HG03520 (cell line): ENCODE measurements at regions not wholly inside any gene's neighbourhood (a gene's known extent, or its start where the extent isn't known, plus 50 kb on each side); places are given as distances from the start of the nearest gene placed in this dataset.
"Not testable (repeated sequence)": the region's sequence is repeated elsewhere in the genome, so short reads cannot be mapped to it uniquely, and the experiment has no call there.

Experiments used
- ATAC-seq: cut with Tn5 transposase; IDR thresholded peaks from one replicate; pipeline ENCODE4 v1.9.1; 2021; ENCODE audit warnings: mild to moderate bottlenecking, moderate library complexity; ENCODE audit not compliant: unreplicated experiment

GRCh38 chr20:56689318-56689717, 60.2 kb downstream of the TFAP2C start:
- ATAC-seq, result no peak

DNA sequence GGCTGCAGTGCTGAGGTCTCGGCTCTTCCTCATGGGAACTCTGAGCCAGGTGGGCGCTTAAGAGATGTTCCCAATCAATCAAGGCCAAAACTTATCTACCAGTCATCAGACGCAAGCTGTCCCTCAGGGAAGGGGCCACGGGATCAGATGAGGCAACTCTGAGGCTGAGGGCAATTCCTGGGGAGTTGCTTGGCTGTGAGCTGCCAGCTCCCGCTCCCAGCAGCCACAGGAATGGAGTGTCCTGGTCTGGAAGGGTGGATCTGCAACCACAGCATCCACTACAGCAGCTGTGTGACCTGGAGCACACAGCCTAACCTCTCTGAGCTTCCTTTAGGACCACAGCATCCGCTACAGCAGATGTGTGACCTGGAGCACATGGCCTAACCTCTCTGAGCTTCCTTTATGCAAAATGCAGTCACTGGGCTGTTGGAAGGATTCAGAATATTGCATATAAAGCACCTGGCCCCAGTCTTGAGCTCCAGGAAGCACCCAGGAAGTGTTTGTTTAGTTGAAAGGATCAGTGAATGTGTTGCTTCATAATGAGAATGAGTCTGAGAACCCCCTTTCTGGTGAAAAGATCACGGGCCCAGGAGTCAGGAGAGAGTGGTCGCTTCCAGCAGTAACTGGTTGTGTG, 60.9 kb downstream of the TFAP2C start:
- ATAC-seq, result no peak

DNA sequence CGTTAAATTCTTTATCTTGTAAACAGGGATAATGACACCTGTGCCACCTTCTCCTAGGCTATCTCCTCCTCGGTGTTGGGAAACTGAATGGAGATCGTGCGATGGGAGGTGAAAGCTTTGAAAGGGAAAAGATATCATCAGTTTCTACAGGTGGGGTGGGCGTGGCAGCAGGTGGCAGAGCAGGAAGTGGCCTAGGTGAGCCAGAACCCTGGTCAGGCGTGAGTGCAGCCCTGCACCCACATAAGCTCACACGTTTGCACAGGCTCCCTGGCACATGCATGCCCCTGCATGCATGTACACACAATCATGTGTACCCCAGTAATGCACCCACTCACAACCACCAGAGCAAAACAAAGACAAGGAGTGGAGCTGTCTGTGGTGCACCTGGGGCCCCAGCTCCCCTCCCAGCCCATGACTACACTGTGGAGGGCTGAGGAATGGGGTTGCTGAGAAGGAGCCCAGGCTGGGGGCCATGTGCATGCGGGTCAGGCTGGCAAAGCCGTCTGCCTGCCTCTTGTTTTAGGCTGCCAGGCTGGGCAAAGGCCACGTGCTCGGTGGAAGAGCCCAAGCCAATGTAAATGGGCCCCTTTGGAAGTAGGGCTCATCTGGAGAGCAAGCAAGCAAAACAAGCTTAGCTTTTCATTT, 61.5 kb downstream of the TFAP2C start:
- no peak for ATAC-seq

DNA sequence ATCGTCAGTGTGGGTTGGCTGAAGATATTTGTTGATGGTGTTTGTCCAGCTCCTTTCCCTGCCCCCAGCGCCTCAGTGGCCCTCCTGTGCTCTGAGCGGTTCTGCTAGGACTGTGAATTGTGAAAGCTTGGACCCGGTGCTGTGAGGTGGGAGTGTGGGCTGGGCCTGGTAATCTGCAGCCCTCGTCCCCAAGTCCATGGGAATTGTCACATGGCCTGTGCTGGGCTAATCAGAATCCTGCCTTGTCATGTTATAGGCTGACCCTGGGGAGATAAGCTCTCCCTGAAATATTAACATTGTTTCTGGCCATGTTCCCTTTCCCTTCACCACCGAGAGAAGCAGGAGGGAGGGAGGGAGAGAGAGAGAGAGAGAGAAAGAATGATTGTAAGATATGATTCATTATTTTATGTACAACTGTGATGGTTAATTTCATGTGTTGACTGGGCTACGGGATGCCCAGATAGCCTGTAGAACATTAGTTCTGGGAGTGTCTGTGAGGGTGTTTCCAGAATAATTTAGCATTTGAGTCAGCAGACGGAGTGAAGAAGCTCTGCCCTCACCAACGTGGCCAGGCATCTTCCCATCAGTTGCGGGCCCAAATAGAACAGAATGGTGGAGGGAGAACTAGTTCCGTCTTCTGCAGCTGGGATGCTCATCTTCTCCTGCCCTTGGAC, 62.4 kb downstream of the TFAP2C start:
- no peak for ATAC-seq

DNA sequence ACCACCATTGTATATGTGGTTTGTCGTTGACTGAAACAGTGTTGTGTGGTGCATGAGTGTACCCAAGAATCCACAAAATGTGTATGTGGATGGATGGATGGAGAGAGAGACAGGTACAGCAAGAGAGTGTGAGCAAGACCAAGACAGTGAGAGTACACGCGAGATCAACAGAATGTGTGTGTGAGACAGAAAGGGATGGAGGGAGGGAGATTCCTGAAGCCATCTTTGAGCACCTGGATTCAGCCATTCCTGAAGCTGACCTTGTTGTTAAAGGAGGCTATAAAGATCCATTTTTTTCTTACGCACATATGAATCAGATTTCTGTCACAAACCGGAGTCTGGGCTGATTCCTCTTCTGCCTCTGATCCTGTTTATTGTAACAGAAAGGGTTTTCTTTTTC, 64.1 kb downstream of the TFAP2C start:
- no peak for ATAC-seq

DNA sequence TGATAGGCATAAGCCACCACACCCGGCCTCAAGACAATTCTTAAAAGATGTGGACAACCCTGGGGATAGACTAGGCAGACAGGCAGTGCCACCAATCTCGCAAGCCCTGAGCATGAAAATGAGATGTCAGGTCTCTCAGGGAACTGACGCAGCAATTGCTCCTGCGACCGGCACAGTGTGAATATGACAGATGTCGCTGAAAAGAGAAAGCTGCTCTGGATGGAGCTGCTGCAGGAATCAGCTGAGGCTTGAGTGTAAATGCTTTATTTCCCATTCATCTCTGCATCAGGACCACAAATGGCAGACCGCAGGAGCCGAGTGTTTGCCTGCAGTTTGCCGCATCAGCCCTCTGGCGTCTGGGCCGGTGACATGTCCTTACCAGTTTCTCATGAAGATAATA, 68.4 kb downstream of the TFAP2C start:
- ATAC-seq, result no peak

- no peak for ATAC-seq
Observed at GRCh38 chr20:56698297-56698696, 69.2 kb downstream of the TFAP2C start.

GRCh38 chr20:56698749-56699148, 69.6 kb downstream of the TFAP2C start:
- no peak for ATAC-seq

- no peak for ATAC-seq
Observed at GRCh38 chr20:56702931-56703840, 74.1 kb downstream of the TFAP2C start.

DNA sequence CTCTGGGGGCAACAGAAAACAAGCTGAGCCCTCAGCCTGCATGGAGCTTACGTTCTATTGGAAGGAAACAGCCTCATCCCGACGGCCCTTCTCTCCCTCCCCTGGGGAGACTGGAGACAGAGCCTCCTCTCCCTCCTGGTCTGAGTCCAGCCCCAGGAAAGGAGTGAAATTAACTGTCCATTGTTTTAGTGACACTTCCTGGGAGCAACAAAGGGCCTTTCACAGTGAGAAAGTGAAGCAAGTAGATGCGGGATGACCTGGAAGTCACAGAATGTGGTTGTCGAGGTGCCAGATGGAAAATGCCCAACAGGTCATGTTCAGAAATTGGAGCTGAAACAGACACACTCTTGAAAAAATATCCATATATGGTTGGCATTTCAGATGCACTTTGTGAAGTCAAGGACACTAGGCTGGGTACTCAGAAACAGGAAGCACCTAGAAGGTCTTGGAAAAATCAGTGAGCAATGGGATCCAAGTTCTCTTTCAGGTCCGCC, 77.8 kb downstream of the TFAP2C start:
- no peak for ATAC-seq

DNA sequence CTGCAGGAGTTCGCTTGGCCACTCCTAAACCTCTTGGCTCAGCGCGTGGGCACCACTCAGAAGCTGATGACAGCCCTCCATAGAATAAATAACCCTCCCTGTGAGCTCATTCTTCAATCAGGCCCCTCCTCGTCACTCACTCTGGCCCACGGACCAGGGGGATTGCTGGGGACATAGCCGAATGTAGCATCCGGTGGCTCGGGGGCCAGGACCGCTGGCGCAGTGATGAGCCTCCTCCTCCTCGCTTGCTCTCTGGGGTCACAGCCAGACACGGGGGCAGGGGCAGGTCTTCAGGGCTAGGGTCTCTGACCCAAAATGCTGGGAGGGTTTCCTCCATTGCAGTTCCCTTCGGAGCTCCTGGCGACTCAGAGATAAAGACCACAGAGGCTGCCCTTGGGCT, 79.9 kb downstream of the TFAP2C start:
- ATAC-seq, result no peak

DNA sequence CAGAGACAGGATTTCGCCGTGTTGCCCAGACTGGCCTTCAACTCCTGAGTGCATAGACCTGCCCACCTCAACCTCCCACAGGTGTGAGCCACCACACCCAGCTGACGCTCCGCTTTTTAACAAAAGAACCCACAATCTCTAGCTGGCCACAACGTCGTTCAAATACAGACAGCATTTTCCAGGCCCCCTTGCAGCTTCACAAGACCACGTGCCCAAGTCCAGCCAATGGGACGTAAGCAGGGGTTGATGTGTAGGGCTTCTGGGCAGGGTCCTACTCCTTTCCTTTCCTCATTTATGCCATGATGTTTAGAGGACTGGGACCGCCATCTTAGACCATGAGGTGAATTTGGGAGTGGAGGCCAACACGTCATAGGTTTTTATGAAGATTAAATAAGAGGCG, 81.0 kb downstream of the TFAP2C start:
- ATAC-seq, result no peak

DNA sequence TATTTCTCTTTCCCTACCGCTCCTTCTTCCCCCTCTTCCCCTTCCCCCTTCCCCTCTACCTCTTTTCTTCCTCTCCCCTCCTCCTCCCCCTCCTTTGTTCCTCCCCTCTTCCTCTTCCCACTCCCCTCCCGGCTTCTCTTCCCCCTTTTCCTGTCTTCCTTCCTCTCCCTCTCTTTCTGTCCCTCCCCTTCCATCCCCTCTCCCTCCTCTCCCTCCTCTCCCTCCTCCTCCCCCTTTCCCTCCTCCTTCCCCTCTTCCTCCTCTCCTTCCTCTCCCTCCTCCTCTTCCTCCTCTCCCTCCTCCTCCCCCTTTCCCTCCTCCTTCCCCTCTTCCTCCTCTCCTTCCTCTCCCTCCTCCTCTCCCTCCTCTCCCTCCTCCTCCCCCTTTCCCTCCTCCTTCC, 81.5 kb downstream of the TFAP2C start:
- not testable (repeated sequence) for ATAC-seq

- ATAC-seq, result no peak
Observed at GRCh38 chr20:56711018-56711417, 81.9 kb downstream of the TFAP2C start.

DNA sequence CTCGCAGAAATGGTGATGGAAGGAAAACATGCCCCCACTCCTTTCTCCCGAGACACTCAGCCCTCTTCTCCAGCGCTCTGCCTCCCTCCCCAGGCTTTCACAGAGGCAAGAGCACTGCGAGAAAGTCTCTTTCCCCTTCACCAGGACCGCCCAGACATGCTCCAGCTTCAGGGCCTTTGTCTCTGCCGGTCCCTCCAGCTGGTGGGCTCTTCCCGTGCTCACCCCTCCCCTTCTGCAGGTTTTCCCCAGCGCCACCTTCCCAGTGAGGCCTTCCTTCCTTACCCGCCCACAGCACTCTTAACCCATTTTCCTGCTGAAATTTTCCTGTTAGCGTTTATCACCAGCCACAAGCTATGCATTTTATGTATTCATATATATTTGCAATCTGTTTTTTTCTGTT, 86.2 kb downstream of the TFAP2C start:
- ATAC-seq, result no peak

DNA sequence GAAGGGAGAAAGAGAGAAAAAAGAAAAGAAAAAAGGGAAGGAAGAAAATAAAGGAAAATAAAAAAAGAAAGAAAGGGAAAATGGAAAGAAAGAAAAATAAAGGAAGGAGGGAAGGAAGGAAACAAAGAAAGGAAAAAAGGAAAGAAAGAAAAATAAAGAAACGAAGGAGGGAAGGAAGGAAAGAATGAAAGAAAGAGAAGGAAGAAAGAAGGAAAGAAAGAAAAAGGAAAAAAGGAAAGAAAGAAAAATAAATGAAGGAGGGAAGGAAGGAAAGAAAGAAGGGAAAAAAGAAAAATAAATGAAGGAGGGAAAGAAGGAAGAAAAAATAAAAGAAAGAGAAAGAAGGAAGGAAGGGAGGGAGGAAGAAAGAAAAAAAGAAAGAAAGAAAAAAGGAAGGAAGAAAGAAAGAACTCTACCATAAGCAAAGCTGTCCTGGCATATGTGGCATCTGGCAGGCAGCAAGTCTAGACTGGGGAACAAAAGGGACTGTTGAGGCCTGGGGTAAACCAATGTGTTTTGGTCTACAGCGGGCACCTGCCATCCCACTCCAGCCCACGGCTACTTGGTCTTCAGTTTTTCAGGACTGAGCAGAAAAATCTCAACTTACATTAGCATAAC, 86.9 kb downstream of the TFAP2C start:
- ATAC-seq, result no peak

- ATAC-seq, result no peak
Observed at GRCh38 chr20:56716806-56717205, 87.7 kb downstream of the TFAP2C start.

DNA sequence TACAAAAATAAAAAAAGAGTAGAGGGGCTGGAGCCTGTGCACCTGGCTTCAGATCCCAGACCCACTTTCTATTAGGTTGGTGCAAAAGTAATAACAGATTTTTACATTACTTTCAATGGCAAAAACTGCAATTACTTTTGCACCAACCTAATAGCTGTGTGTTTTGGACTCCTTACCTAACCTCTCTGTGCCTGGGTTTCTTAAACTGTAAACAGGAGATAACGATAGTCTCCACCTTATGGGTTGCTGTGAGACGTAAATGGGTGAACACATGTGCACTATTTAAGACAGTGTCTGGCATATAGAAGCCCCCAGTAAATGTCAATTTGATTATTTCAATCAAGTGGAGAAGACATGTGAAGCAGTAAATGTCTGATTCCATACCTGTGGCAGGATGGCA, 89.7 kb downstream of the TFAP2C start:
- no peak for ATAC-seq

DNA sequence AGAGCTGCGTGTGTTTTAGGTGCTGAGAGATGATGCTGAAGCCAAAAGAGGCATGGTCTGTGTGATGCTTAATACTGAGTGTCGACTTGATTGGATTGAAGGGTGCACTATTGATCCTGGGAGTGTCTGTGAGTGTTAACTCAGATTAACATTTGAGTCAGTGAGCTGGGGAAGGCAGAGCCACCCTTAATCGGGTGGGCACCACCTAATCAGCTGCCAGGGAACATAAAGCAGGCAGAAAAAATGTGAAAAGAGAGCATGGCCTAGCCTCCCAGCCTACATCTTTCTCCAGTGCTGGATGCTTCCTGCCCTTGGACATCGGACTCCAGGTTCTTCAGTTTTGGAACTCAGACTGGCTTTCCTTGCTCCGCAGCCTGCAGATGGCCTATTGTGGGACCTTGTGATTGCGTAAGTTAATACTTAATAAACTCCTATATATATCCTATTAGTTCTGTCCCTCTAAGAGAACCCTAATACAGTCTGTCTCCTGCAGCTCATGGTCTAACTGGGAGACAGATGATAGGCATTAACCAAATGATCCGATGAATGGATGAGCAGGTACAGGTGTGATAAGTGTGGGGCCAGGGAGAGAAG, 91.6 kb downstream of the TFAP2C start:
- ATAC-seq, result no peak

GRCh38 chr20:56722042-56722441, 92.9 kb downstream of the TFAP2C start:
- no peak for ATAC-seq
